ENCODE measurements at regions not wholly inside any gene's neighbourhood (a gene's known extent, or its start where the extent isn't known, plus 50 kb on each side); places are given as distances from the start of the nearest gene placed in this dataset.

DNA sequence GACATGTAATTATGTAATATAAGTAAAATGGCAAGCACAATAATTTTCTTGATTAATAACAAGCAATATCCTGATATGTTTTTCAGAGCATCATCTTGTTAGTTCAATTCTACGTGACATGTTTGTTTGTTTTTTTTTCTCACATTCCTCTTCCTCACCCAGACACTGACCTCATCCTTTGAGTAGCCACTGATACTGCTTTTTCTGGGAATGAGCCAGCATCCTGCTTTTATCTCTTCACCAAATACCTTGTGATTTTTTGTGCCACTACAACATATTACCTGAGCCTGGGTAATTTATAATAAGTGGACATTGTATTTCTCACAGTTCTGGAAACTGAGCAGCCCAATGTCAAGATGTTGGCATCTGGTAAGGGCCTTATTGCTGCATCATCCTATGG, 484.0 kb downstream of the NAF1 start:
- H3K4me3 ChIP-seq: no peak overlapping the region
- no peak overlapping the region for H3K27ac ChIP-seq
- TF ChIP-seq, protein P1, sequence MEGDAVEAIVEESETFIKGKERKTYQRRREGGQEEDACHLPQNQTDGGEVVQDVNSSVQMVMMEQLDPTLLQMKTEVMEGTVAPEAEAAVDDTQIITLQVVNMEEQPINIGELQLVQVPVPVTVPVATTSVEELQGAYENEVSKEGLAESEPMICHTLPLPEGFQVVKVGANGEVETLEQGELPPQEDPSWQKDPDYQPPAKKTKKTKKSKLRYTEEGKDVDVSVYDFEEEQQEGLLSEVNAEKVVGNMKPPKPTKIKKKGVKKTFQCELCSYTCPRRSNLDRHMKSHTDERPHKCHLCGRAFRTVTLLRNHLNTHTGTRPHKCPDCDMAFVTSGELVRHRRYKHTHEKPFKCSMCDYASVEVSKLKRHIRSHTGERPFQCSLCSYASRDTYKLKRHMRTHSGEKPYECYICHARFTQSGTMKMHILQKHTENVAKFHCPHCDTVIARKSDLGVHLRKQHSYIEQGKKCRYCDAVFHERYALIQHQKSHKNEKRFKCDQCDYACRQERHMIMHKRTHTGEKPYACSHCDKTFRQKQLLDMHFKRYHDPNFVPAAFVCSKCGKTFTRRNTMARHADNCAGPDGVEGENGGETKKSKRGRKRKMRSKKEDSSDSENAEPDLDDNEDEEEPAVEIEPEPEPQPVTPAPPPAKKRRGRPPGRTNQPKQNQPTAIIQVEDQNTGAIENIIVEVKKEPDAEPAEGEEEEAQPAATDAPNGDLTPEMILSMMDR (IDR thresholded peaks at IDR 0.05): no peak
- no peak for DNase-seq (ENCODE audit: low spot score)

DNA sequence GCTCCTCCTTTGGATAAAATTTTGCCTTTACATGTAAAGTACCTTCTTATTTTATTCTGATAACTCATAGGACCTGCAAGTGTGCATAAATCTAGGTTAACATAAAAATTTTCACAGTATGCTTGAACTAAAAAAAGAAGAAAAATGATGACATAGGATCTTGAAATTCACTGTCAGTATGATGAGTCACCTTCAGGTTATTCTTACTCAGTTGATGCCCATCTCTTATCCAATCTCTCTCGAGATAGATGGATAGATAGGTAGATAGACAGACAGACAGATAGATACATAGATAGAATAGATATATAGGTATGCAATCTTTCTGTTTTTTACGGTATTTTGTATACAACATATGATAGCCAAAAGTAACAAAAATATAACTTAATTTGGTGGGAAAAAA, 485.5 kb downstream of the NAF1 start:
- DNase-seq (ENCODE audit: low spot score): no peak
- TF ChIP-seq, protein P1 (IDR thresholded peaks at IDR 0.05): no peak

DNA sequence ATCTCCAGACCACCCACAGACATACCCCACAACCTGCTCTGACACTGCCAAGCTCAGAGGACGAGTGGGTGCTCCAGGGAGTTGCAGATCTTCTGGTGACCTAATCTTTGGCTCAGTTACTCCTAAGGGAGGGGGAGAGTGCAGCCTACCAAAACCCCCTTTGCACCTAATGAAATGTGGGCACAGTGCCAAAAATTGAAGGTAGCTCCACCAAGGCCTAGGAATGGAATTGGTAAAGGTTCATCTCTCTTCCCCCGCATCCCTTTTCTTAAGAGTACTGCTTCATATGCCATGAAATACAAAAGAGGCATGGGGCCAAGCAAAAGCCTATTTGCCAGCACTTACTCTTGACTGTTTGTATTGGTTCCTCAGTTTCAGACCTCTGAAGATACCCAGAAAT, 491.0 kb downstream of the NAF1 start:
- DNase-seq (ENCODE audit: low spot score): no peak
- Histone ChIP-seq H3K4me3 (no peak overlapping the region), H3K27ac (no peak overlapping the region)
- TF ChIP-seq, protein P1 (IDR thresholded peaks at IDR 0.05): no peak

More for the DNA sequence above, 485.5 kb downstream of the NAF1 start:
- Histone ChIP-seq H3K27ac (no peak overlapping the region), H3K4me3 (no peak overlapping the region)

DNA sequence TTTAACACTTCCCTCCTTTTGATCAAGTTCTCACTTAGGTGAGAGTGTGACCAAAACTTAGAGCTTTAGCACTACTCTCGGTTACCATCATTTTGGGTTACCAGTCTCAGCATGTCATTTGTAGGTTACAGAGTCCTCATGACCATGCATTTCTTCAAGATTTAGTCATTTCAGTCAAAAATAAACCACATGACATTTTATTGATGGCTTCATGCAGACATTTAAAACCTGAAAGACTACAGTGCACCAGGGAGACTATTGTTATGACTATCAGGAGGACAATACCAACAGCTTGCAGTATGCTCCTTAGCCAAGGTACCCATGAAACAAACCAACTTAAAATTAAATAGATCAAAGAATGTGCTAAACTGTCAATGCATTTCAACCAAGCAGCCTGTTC, 498.1 kb upstream of the FSTL5 start:
- no peak for DNase-seq (ENCODE audit: low spot score)
- TF ChIP-seq, protein P1 (IDR thresholded peaks at IDR 0.05): no peak
- H3K27ac ChIP-seq: no peak overlapping the region

DNA sequence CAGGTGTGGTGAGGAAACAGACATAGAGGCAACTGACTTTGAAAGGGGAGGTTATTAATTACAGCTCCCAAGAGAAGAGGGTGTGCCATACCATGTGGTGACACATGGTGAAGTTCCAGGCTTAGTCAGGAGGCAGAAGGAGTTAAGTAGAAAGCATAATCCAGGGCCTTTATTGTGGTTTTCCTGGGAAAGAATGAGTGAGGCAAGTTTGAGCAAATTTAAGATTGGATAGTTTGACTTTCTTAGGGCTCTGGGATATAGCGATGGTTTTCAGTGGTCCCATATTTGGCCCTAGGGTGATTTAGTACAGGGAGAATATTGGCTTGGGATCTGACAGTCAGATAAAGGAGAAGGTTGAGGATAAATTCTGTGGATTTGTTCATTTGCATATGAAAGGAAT, 495.9 kb upstream of the FSTL5 start:
- H3K4me3 ChIP-seq: no peak overlapping the region
- TF ChIP-seq, protein P1 (IDR thresholded peaks at IDR 0.05): no peak
- DNase-seq (ENCODE audit: low spot score): no peak
- no peak overlapping the region for H3K27ac ChIP-seq

More for the DNA sequence above, 498.1 kb upstream of the FSTL5 start:
- H3K4me3 ChIP-seq: no peak overlapping the region

DNA sequence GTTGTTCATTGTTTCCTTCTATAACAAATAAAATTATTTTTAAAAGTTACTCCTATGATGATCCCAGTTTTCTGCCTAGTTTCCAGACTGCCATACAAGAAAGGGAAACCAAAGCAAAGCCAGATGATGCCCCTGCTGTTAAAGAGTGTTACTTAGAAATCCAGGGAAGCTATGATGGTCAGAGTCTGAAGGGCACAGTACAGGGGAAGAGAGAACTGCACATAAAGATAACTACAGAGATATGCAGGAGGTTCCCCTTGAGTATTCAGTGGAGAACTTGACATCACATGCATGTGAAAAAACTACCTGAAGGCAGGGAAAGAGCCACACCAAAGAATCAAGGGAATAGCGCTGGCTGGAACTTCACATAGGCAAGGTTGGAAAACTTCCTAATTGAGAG, 494.2 kb upstream of the FSTL5 start:
- TF ChIP-seq, protein P1 (IDR thresholded peaks at IDR 0.05): no peak
- no peak overlapping the region for H3K4me3 ChIP-seq
- DNase-seq (ENCODE audit: low spot score): no peak
- no peak overlapping the region for H3K27ac ChIP-seq

DNA sequence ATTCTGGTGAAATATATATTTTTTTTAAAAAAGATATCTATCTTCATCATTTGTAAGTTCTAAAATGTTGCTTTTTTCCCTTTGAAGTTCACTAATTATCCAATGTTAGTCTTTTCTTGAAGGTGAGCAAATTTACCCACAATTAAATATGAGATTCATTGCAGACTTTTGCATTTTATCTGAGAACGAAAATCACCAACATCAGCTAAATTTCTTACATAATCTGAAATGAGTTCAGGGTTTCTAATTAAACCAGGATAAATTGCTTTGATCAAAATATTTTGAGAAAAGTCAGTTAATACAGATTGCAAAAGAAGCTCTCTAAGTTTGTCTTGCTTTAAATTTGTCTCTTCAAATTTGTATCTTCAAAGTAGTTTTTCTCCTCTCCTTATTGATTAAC, 486.4 kb upstream of the FSTL5 start:
- no peak overlapping the region for H3K27ac ChIP-seq
- DNase-seq (ENCODE audit: low spot score): no peak
- no peak overlapping the region for H3K4me3 ChIP-seq
- TF ChIP-seq, protein P1 (IDR thresholded peaks at IDR 0.05): no peak

All from coronary artery (tissue), 2 donors.